Liver (tissue), 8 donors: ENCODE measurements at regions not wholly inside any gene's neighbourhood (a gene's known extent, or its start where the extent isn't known, plus 50 kb on each side); places are given as distances from the start of the nearest gene placed in this dataset.

Source experiments
- DNase-seq: peaks from one replicate; pipeline ENCODE4 v3.0.0-alpha.2; 2017; ENCODE audit warnings: low spot score
- H3K27ac ChIP-seq, 2 donors: one replicate each; pipeline ENCODE4 v1.7.0; 2013; ENCODE audit warnings: inconsistent platforms in 2 of 2, low read length in 2 of 2, control low read depth in 1 of 2, low read depth in 1 of 2, mild to moderate bottlenecking in 1 of 2
- H3K27me3 ChIP-seq, 4 donors: one replicate each; pipeline versions ENCODE4 v1.6.1 to v1.7.0; 2013; ENCODE audit warnings: low read length in 3 of 4, inconsistent platforms in 1 of 4, mild to moderate bottlenecking in 1 of 4, moderate library complexity in 1 of 4; ENCODE audit not compliant: control insufficient read depth in 4 of 4, insufficient read depth in 4 of 4
- H3K36me3 ChIP-seq, 4 donors: one replicate each; pipeline versions ENCODE4 v1.6.1 to v1.7.0; 2013; ENCODE audit warnings: low read length in 3 of 4, mild to moderate bottlenecking in 3 of 4, low read depth in 1 of 4, moderate library complexity in 1 of 4; ENCODE audit not compliant: control insufficient read depth in 4 of 4, insufficient read depth in 3 of 4
- H3K4me1 ChIP-seq, 4 donors: one replicate each; pipeline versions ENCODE4 v1.6.1 to v1.7.0; 2013; ENCODE audit warnings: low read length in 3 of 4, mild to moderate bottlenecking in 3 of 4, moderate library complexity in 1 of 4; ENCODE audit not compliant: control insufficient read depth in 4 of 4, insufficient read depth in 4 of 4
- H3K4me3 ChIP-seq, 3 donors: one replicate each; pipeline versions ENCODE4 v1.6.1 to v1.7.0; 2013; ENCODE audit warnings: low read length in 3 of 3, control low read depth in 1 of 3, low read depth in 1 of 3, mild to moderate bottlenecking in 1 of 3
- H3K9ac ChIP-seq, 2 donors: one replicate each; pipeline ENCODE4 v1.7.0; 2013; ENCODE audit warnings: low read length in 2 of 2, mild to moderate bottlenecking in 2 of 2, moderate library complexity in 2 of 2, control low read depth in 1 of 2, low read depth in 1 of 2
- H3K9me3 ChIP-seq, 4 donors: one replicate each; pipeline versions ENCODE4 v1.6.1 to v1.7.0; 2013; ENCODE audit warnings: low read length in 3 of 4; ENCODE audit not compliant: control insufficient read depth in 4 of 4
- ATF3 ChIP-seq: IDR thresholded peaks from 2 replicates; pipeline ENCODE4 v1.6.1; 2016; ENCODE audit warnings: antibody characterized with exemption
- EGR1 ChIP-seq, 2 donors: IDR thresholded peaks; 2 replicates each; pipeline ENCODE4 v1.6.1; 2016 to 2018; ENCODE audit warnings: antibody characterized with exemption in 2 of 2, low read depth in 2 of 2
- FOXA1 ChIP-seq: IDR thresholded peaks from 2 replicates; pipeline ENCODE4 v1.6.1; 2016; ENCODE audit warnings: antibody characterized with exemption
- FOXA2 ChIP-seq: IDR thresholded peaks from 2 replicates; pipeline ENCODE4 v1.6.1; 2016; ENCODE audit warnings: antibody characterized with exemption
- GABPA ChIP-seq, 2 donors: IDR thresholded peaks in 1 of 2; conservative IDR thresholded peaks in 1 of 2; 2 replicates each; pipeline ENCODE4 v1.6.1; 2016; ENCODE audit warnings: antibody characterized with exemption in 2 of 2, mild to moderate bottlenecking in 1 of 2, moderate library complexity in 1 of 2
- HNF4G ChIP-seq: IDR thresholded peaks from 2 replicates; pipeline ENCODE4 v1.6.1; 2016; ENCODE audit warnings: antibody characterized with exemption
- JUND ChIP-seq, 2 donors: IDR thresholded peaks; 2 replicates each; pipeline ENCODE4 v1.6.1; 2016; ENCODE audit warnings: antibody characterized with exemption in 2 of 2
- NR2F2 ChIP-seq: IDR thresholded peaks from 2 replicates; pipeline ENCODE4 v1.6.1; 2016; ENCODE audit warnings: antibody characterized with exemption
- RAD21 ChIP-seq, 2 donors: IDR thresholded peaks; 2 replicates each; pipeline ENCODE4 v1.6.1; 2016; ENCODE audit warnings: antibody characterized with exemption in 2 of 2, mild to moderate bottlenecking in 2 of 2
- REST ChIP-seq: IDR thresholded peaks from 2 replicates; pipeline ENCODE4 v1.6.1; 2016; ENCODE audit warnings: antibody characterized with exemption, mild to moderate bottlenecking
- RXRA ChIP-seq, 2 donors: IDR thresholded peaks; 2 replicates each; pipeline ENCODE4 v1.6.1; 2017 to 2018; ENCODE audit warnings: antibody characterized with exemption in 2 of 2, mild to moderate bottlenecking in 1 of 2
- SP1 ChIP-seq: IDR thresholded peaks from 2 replicates; pipeline ENCODE4 v1.6.1; 2018; ENCODE audit warnings: antibody characterized with exemption, mild to moderate bottlenecking
- TAF1 ChIP-seq: conservative IDR thresholded peaks from 2 replicates; pipeline ENCODE4 v1.6.1; 2016; ENCODE audit warnings: antibody characterized with exemption, mild to moderate bottlenecking
- YY1 ChIP-seq: IDR thresholded peaks from 2 replicates; pipeline ENCODE4 v1.6.1; 2016; ENCODE audit warnings: antibody characterized with exemption, mild to moderate bottlenecking
- WGBS: extraction: QIAGEN DNeasy Blood & Tissue Kit; methylation state at CpG from one replicate; pipeline ENCODE4 v1.1.7; 2013; 5-methylcytosine and 5-hydroxymethylcytosine counted together
- TF ChIP-seq, protein P1 (sequence below): IDR thresholded peaks from 2 replicates; pipeline ENCODE4 v1.6.1; 2016; ENCODE audit warnings: antibody characterized with exemption
- TF ChIP-seq, protein P2 (sequence below): fragments of 150-350 bp; IDR thresholded peaks from 2 replicates; pipeline ENCODE4 v1.5.1; 2017; ENCODE audit warnings: improper control_type of control experiment, low read depth, low read length; ENCODE audit not compliant: missing input control
- TF ChIP-seq, protein P3 (sequence below): IDR thresholded peaks from 2 replicates; pipeline ENCODE4 v1.6.1; 2016; ENCODE audit warnings: antibody characterized with exemption
- donor health status: healthy.
- donor health status: healthy.
- donor health status: healthy.
- donor health status: healthy.
- donor health status: healthy.

- H3K4me1 ChIP-seq = no peaks in the 10 kb centered on the region
- DNase-seq = no peak
- 69% methylated on average over 1 of the region's 1 CpG for whole genome bisulfite sequencing
- no peaks in the 10 kb centered on the region for H3K9me3 ChIP-seq
- no peak overlapping the region for H3K27ac ChIP-seq
- no peak for TF ChIP-seq NR2F2
- no peak for TF ChIP-seq REST
- TF ChIP-seq, protein P1, sequence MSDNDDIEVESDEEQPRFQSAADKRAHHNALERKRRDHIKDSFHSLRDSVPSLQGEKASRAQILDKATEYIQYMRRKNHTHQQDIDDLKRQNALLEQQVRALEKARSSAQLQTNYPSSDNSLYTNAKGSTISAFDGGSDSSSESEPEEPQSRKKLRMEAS = no peak
- H3K36me3 ChIP-seq = no peaks in the 10 kb centered on the region
- no peak overlapping the region for H3K9ac ChIP-seq
- peaks cover 0 to 3% (median 0%) of the 10 kb centered on the region in 4 donors for H3K27me3 ChIP-seq
- no peak overlapping the region for H3K4me3 ChIP-seq
These were observed 240.1 kb downstream of the UTP18 start for GRCh38 chr17:51500454-51500853.

DNA sequence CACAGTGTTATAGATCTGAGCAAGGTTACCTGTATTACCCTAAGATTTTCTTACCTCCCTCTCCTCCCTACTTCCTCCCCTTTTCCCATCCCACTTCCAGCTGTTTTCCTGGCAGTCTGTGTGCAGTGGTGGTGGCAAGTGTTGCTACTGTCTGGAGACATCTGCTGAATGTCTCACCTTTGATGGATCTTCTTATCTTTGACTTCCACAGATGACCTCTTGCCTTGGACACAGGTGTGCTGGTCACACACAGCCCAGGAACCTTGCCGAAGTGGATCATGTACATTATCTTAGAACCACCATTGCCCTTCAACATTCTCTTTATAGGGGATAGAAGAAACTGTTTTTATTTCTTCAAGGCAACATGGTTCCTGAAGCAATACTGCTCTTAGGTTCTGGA, 245.1 kb downstream of the UTP18 start:
- H3K27me3 ChIP-seq = peaks cover 0 to 3% (median 0%) of the 10 kb centered on the region in 4 donors
- no peak overlapping the region for H3K27ac ChIP-seq
- H3K9ac ChIP-seq = no peak overlapping the region
- H3K4me1 ChIP-seq = no peaks in the 10 kb centered on the region
- TF ChIP-seq REST (no peak), YY1 (no peak), TAF1 (no peak), ATF3 (no peak), FOXA1 (no peak), JUND (IDR thresholded peaks at IDR 0.05) (no peak), RAD21 (IDR thresholded peaks at IDR 0.05) (no peak), FOXA2 (no peak), HNF4G (no peak), GABPA (IDR thresholded peaks at IDR 0.05 in 1 of 2, conservative IDR thresholded peaks at IDR 0.05 in 1 of 2) (no peak), SP1 (no peak), RXRA (IDR thresholded peaks at IDR 0.05) (no peak), EGR1 (IDR thresholded peaks at IDR 0.05; ENCODE audit: low read depth in 2 of 2) (no peak)
- TF ChIP-seq, protein P2, sequence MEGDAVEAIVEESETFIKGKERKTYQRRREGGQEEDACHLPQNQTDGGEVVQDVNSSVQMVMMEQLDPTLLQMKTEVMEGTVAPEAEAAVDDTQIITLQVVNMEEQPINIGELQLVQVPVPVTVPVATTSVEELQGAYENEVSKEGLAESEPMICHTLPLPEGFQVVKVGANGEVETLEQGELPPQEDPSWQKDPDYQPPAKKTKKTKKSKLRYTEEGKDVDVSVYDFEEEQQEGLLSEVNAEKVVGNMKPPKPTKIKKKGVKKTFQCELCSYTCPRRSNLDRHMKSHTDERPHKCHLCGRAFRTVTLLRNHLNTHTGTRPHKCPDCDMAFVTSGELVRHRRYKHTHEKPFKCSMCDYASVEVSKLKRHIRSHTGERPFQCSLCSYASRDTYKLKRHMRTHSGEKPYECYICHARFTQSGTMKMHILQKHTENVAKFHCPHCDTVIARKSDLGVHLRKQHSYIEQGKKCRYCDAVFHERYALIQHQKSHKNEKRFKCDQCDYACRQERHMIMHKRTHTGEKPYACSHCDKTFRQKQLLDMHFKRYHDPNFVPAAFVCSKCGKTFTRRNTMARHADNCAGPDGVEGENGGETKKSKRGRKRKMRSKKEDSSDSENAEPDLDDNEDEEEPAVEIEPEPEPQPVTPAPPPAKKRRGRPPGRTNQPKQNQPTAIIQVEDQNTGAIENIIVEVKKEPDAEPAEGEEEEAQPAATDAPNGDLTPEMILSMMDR = no peak
- TF ChIP-seq, protein P3, sequence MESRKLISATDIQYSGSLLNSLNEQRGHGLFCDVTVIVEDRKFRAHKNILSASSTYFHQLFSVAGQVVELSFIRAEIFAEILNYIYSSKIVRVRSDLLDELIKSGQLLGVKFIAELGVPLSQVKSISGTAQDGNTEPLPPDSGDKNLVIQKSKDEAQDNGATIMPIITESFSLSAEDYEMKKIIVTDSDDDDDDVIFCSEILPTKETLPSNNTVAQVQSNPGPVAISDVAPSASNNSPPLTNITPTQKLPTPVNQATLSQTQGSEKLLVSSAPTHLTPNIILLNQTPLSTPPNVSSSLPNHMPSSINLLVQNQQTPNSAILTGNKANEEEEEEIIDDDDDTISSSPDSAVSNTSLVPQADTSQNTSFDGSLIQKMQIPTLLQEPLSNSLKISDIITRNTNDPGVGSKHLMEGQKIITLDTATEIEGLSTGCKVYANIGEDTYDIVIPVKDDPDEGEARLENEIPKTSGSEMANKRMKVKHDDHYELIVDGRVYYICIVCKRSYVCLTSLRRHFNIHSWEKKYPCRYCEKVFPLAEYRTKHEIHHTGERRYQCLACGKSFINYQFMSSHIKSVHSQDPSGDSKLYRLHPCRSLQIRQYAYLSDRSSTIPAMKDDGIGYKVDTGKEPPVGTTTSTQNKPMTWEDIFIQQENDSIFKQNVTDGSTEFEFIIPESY = no peak
- 73% methylated on average over 1 of the region's 1 CpG for WGBS
- H3K36me3 ChIP-seq = no peaks in the 10 kb centered on the region
- no peak for DNase-seq
- no peak overlapping the region for H3K4me3 ChIP-seq
- H3K9me3 ChIP-seq = no peaks in the 10 kb centered on the region
